HG03097 (cell line): ENCODE measurements at regions not wholly inside any gene's neighbourhood (a gene's known extent, or its start where the extent isn't known, plus 50 kb on each side); places are given as distances from the start of the nearest gene placed in this dataset.

Experiments
- ATAC-seq: cut with Tn5 transposase; IDR thresholded peaks from one replicate; pipeline ENCODE4 v1.9.1; 2021; ENCODE audit not compliant: unreplicated experiment, low FRiP score

DNA sequence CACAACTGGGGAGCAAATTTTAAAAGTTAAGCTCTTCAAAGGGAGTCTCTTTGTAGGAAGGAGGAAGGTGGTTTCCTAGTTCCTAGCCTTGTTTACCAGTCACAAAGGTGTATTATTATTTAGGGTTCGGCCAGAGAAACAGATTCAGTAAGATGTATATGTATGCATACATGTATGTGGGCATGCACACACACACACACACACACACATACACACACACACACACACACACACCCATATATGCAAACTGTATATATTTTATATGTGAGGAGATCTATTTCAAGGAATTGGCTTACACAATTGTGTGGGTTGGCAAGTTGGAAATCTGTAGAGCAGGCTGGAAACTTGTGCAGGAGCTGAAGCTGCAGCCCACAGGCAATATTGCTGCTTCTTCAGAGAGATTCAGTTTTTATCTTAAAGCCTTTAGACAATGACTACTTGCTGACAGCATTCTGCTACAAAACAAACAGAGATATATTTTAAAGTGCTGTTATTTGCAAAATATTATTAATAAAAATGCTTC, 75.3 kb upstream of the DNAH5 start:
- ATAC-seq, result no peak

GRCh38 chr5:14017904-14018303, 73.4 kb upstream of the DNAH5 start:
- no peak for ATAC-seq

- no peak for ATAC-seq
Measured at GRCh38 chr5:14016549-14016948, 72.1 kb upstream of the DNAH5 start.

DNA sequence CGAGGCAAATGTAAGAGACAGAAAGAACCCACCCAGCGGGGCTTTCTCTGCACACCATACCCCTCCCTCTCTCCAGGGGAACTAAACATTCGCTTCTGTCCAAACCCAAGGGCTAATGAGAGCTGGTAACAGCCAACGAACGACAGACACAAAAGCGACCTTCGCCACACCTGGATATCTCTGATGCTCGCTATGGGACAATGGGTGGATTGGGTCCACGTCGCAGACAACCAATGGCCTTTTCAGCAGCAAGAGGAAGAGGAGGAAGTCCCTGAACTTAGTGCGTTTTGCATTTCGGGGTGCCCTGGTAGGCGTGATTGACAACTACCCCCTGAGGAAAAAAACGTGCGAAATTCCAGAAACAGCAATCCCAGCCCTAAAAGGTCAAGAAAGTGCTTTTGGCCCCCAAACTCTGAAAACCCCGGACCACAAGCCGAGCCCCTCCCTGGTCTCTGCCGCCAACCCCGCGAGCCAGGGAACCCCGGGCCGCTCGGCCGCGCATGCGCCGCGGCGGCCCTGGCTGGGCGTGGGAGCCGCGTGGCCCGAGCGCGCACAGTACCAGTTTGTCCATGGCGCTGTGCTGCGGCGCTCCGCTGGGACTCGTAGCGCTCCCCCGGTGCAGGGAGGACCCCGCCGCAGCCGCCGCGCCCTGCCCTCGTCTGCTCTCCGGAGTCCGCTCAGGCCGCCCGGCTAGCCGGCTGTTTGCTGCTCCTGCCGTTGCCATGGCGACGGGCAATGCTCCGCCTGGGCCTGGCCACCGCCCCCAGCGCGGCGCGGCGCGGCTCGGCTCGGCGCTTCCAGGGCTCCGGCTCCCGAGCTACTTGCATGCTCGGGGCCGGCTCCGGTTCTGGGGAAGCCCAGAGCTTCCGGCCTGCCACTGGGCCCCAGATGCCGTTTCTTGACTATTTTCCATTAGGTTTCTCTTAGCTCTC, 66.9 kb upstream of the DNAH5 start:
- ATAC-seq, result peak; percentile 96

DNA sequence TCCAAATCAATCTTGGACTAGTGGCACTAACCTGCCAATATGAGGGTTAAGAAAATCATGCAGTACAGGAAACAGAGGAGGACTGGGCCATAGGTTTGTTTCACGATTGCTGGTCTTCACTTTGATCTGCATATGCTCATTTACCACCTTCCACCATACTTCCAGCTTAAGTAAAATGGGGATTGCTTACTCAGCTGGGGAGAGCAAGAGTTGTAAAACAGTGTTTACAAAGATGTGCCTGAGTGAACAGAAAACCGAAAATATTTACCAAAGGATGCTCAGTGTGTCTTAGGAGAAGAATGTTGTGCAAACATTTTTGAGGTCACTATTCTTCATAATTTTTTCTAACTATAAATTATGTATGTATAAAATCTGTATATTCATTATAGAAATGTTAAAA, 65.1 kb upstream of the DNAH5 start:
- no peak for ATAC-seq

- ATAC-seq, result no peak
Measured at GRCh38 chr5:14008819-14009311, 64.4 kb upstream of the DNAH5 start.

- ATAC-seq, result no peak
Measured at GRCh38 chr5:14006823-14007520, 62.5 kb upstream of the DNAH5 start.

- no peak for ATAC-seq
Measured at GRCh38 chr5:14004598-14005394, 60.3 kb upstream of the DNAH5 start.

DNA sequence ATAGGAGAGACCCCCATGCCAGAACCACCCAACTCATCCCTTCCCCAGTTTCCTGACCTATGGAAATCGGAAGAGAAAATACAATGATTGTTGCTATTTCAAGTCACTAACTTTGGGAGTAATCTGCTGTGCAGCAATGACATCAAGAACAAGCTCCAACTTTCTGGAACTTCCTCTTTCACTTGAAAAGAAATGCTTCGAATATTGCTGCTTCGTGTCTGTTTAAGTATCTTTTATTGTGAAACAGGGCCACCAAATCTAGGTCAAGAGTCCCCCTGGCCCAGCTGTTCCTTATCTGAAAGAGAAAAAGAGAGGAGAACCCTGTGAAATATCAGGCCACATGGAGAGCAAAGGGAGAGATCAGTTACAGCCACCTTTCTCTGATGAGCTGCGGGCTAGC, 59.4 kb upstream of the DNAH5 start:
- ATAC-seq, result no peak

DNA sequence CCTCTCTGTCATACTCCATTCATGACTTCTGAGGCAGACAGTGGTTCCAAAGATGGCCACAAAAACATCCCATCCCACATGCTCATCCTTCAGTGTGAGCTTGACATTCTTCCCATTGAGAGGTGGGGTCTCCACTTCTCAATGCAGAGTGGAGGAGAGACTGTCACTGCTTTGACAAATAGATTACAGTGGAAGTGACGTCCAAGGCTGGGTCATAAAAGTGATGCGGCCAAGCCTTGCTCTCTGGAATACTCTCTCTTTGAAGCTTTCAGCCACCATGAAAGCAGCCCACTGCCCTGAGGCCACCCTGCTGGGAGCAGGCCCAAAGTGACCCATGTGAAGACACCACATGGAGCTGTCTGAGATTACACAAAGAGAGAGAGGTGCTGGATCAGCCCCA, 59.0 kb upstream of the DNAH5 start:
- no peak for ATAC-seq

GRCh38 chr5:13998254-13998653, 53.8 kb upstream of the DNAH5 start:
- ATAC-seq, result no peak

GRCh38 chr5:13997514-13997913, 53.0 kb upstream of the DNAH5 start:
- no peak for ATAC-seq

GRCh38 chr5:13994621-13995253, 50.2 kb upstream of the DNAH5 start:
- ATAC-seq, result no peak
